ENCODE measurements at regions not wholly inside any gene's neighbourhood (a gene's known extent, or its start where the extent isn't known, plus 50 kb on each side); places are given as distances from the start of the nearest gene placed in this dataset.

DNA sequence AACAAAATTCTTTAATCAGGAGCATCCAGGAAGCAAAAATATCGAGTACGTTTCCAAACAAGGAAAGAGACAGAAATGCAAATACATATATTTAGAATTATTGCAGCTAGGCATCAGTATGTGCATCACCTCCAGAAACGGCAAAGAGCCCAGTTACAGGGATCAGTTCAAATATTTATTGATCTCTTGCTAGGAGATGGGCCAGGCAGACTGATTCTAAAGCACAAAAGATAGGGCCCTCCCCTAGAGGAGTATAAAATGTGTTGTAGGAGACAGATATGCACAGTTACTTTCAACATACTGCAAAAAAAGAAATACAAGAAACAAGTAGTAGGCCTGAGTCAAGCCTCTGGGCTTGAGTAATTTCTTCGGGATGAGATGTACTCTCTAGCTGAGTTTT is 80.7 kb upstream of the NHSL1 start:
- no peak for DNase-seq

DNA sequence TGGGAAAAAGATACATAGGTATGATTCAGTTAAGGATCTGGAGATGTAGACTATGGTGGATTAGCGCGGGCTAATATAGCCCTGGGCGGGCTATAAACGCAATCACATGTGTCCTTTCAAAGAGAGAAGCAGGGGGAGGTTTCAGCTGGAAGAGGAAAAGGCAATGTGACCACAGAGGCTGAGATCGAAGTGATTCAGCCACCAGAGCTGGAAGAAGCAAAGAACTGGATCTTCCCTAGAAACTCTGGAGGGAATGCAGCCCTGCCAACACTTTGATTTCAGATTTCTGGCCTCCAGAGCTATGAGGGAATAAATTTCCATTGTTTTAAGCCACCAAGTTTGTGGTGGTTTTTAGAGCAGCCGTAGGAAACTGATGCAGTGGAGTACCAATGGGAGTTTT is 81.5 kb upstream of the NHSL1 start:
- DNase-seq, result no peak

DNA sequence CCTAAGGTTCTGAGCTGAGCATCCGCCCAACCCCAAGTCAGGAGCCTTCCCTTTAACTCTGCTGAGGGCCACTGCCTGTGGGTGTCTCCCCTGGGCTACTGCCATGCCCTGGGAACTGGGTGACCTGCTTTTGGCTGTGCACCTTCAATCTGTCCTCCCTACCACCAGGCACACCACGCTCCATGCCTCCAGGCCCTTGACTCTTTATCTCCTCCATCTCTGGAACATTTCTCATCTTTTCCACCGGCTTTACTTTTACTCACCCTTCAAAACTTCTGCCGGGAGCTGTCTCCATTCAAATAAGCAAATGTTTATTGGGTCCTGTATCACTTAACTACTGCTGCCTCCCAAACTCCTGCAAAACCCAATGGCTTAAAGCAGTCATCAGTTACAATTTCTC is 83.3 kb upstream of the NHSL1 start:
- no peak for DNase-seq

DNA sequence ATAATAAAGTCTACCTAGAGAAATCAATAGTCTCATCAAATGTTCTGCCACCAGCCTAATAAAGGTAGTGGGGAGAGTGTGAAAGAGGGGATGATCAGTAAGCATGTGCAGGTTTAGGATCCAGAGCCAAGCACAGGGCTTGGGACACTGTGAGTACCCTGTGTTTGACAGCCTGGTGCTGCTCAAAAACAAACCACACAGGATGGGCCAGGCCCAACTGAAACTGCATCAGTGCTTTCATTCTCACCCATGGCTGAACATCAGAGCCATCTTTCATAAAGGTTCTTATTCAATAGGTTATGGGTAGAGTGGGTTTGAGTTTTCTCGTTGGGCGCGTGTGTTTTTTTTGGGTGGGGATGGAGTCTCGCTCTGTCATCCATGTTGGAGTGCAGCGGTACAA is 87.3 kb upstream of the NHSL1 start:
- DNase-seq, result no peak

DNA sequence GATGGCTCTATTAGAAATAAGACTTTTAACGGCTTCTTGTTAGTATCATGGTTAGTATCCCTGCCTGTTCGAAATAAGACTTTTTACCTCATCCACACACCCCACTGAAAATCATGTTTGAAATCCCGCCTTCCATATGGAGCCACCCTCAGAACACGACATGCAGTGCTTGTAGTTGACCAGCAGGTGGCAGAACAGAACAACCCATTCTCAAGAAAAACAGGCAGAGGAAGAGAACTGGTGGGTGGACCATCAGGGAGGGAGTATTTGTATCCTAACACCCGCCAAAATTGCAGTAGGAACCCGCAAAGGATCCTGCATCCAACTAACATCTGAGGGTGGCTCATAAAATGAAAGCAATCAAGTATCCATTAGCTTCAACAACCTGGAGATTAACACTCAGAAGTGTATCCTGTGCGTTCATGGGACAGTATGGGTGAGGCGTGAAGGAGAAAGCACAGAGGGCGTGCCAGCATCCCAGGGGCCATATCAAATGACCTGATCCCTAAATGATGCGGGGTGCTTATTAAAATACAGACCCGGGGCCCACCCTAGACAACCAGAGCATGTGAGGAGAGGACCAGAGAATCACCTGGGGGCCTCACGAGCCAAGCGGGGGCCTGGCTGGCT is 89.6 kb upstream of the NHSL1 start:
- DNase-seq, result peak; percentile 70

- DNase-seq, result peak; percentile 82
Measured at GRCh38 chr6:138590796-138591709, 91.8 kb upstream of the NHSL1 start.

GRCh38 chr6:138592749-138593123 is 93.4 kb upstream of the NHSL1 start:
- no peak for DNase-seq

DNA sequence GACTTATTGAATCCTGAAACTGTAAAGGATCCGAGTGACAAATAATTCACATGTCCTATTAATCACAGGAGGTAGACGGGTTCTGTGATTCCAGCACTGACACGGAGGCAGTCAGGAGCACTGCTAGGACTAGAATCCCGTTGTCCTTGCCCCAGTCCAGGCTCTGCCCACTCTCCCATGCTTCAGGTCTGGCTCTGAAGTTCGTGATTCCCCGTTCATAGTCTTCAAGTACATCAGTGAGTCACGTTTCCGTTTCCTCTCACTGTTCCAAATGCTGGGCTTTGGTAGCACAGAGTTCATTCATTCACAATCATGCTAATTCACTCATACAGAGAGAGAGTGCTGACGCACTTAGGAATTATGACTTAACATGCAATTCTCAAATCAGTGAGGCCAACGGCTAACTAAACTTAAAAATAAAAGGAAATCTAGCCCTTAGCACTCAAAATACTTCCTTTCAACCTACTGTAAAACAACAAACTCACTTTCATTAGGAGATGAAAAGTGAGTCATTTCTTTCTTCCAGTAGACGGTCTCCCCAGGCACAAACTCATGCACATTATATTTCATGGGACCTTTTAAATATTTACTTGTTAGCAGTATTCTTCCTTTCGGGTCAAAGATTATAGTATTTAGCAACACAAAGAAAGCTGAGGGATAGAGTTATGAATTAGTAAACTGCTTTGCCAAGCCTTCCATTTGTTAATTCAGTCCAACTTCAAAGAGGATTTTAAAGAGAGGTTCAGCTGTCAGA is 94.0 kb upstream of the NHSL1 start:
- DNase-seq, result peak; percentile 36

DNA sequence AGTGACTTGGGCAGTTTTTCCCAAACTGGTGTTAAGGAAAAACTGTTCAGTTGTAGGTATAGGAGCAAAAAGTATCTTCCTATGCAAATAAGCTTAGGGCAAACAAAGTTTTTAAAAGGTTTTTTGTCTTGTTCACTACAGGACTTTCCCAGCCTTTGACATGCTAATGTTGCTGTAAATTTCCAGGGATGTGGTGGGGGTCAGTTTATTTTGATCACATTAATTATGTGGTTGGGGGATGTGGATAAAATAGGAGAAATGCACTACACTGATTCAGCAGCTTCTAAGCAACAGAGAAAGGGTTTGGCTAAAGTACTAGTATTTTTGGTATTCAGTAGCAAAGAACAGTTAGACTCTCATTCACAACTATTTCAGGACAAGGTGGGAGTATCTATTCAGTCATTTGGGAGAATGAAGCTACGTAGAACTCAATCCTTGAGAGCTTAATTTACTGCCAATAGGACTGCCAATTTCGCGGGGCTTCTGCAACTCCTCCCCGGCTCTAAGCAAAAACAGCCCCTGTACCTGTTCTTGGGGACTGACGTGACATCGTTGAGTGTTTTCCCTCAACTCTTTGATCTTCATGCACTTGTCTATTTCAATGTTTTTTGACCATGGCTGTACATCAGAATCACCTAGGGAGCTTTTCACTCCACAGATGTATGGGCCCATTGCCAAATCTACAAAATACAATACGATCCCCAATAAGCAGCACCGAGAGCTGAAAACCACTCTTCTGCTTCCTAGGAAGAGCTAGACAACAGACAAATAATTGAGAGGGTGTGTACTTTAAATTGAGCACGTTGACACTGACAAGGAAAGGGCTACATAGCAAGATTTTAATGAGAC is 94.8 kb upstream of the NHSL1 start:
- no peak for DNase-seq

- no peak for DNase-seq
Measured at GRCh38 chr6:138594758-138595140, 95.5 kb upstream of the NHSL1 start.

GRCh38 chr6:138596126-138596525 is 96.8 kb upstream of the NHSL1 start:
- no peak for DNase-seq

- DNase-seq, result no peak
Measured at GRCh38 chr6:138596591-138596990, 97.3 kb upstream of the NHSL1 start.

- no peak for DNase-seq
Measured at GRCh38 chr6:138597336-138597735, 98.0 kb upstream of the NHSL1 start.

GRCh38 chr6:138598562-138599173 is 99.4 kb upstream of the NHSL1 start:
- DNase-seq, result no peak

DNA sequence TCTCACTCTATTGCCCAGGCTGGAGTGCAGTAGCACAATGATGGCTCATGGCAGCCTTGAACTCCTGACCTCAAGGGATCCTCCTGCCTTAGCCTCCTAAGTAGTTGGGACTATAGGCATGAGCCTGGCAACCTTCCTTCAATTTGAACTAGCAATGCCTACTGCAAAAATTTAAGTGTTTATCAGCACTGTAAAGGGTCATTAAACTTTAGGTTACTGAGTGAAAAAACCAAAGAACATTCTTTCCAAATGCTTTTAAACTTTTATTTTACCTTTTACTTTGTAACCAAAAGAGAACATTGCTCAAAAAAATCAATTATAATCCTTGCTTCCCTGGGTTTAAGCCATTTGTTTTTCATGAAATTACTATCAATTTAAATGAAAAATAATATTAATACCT is 101.0 kb upstream of the NHSL1 start:
- DNase-seq, result no peak

DNA sequence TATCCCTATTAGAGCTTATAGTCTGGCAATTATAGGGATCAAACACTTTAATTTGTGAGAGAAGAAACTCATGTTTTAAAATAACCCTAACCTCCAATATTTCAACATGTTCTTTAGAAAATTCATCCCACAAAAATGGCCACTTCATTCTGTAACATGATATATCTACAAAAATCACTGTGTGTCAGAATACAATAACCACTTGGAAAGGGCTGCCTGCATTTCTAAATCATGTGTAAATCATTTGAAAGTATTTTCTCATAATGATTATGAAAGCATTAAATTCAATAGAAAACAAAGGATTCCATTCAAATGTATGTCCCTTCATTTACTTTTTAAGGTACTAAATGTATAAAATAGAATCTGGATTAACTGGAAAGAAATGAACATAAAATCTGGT is 101.4 kb upstream of the NHSL1 start:
- no peak for DNase-seq

- DNase-seq, result no peak
Measured at GRCh38 chr6:138601128-138601527, 101.8 kb upstream of the NHSL1 start.

DNA sequence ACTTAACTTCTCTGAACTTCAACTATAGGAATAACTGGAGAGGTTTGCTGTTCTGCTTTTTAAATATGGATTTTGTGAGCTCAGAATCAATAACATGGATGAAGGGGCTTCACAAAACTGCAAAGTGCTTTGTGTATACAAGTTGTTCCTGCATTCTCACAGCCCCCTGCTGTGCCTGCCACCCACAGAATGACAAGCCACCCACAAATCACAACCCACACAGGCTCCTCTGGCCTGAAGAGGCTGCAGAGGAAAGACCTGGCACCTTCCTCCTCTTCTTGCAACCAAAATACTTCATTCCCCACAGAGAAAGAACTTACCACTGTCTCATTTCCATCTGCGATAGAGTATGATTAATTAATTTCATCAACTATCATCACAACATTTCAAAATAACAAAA is 106.7 kb upstream of the NHSL1 start:
- DNase-seq, result no peak

DNA sequence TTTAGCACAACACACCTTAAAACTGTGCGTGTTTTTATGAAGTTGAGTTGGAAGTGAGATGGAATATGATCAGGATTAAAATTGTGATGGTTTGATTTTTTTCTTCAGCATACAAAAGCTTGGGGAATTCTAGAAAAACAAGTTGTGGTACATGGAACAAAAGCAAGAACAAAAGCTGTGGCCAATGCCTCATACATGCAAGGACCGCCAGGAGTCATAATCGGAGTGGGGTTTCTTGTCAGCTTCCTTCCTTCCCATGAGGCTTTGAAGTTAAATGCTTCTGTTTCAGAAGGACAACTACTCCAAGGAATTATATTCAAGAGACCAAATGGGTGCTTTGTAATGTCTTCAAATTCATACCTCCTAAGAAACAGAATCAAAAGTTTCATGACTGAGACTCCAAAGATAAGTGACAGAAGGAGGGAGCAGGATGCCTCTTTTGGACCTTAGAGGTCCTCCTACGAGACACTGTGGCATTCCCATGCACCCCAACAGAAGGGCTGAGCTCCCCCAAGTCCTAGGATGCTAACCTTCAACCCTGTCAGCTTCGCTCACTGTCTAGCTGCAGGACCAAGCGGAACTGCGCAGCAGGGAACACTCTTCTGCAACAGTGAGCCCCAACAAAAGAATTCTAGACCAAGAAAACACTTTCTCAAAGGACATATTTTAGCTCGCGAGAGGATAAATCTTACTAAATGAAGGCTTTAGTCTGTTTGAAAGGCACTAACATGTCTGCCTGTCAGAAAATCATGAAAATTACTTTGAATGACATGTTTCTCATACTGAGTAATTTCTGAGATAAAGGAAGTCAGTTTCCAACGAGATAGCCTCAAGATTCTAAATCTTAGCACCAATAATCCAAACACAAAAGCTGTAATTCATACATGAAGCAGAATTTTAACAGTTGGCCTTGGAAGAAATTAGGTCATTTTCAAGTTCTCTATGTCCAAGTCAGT is 108.5 kb upstream of the NHSL1 start:
- no peak for DNase-seq

GRCh38 chr6:138608896-138609295 is 109.6 kb upstream of the NHSL1 start:
- DNase-seq, result no peak

- DNase-seq, result no peak
Measured at GRCh38 chr6:138609801-138610430, 110.6 kb upstream of the NHSL1 start.

All from kidney glomerular epithelial cell (primary cell).